Caco-2 (cell line): ENCODE measurements at regions not wholly inside any gene's neighbourhood (a gene's known extent, or its start where the extent isn't known, plus 50 kb on each side); places are given as distances from the start of the nearest gene placed in this dataset.
"Not testable (repeated sequence)": the region's sequence is repeated elsewhere in the genome, so short reads cannot be mapped to it uniquely, and the experiment has no call there.

Experiments used
- BruUV-seq: library from RNA; stranded (reverse); fragments of 400-500 nt; replicated peaks from 2 replicates; lab custom pipeline; 2021; lab: Mats Ljungman, UMichigan
- CTCF ChIA-PET: fragments of 300-600 bp; sonication (Branson Sonifier 250); formaldehyde crosslinking; loops from one replicate; lab custom pipeline; 2022; ENCODE audit warnings: antibody characterized with exemption; lab: Charles Lee
- POLR2A ChIA-PET: fragments of 300-600 bp; sonication (Branson Sonifier 250); formaldehyde crosslinking; loops from one replicate; lab custom pipeline; 2022; ENCODE audit warnings: antibody characterized with exemption; lab: Charles Lee
- DNase-seq, 2 experiments: peaks; one replicate each; pipeline versions ENCODE4 v3.0.0 to v3.0.0-alpha.2; 2020 to 2022
- H3K27me3 ChIP-seq: replicated peaks from 2 replicates; pipeline ENCODE4 v1.6.0; 2011; ENCODE audit warnings: low read length; ENCODE audit not compliant: control insufficient read depth, insufficient read depth
- H3K36me3 ChIP-seq: 2 replicates; pipeline ENCODE4 v1.5.1; 2011; ENCODE audit warnings: low read length; ENCODE audit not compliant: control insufficient read depth, insufficient read depth
- H3K4me1 ChIP-seq: fragments of 250-450 bp; sonication (Bioruptor Pico); 2 replicates; pipeline ENCODE4 v1.5.1; 2020; ENCODE audit warnings: mild to moderate bottlenecking
- H3K4me3 ChIP-seq: 2 replicates; pipeline ENCODE4 v1.5.1; 2011; ENCODE audit warnings: low read depth, mild to moderate bottlenecking, control low read depth, low read length
- H3K9me3 ChIP-seq: fragments of 250-450 bp; sonication (Bioruptor Pico); 2 replicates; pipeline ENCODE4 v1.5.1; 2020; ENCODE audit warnings: mild to moderate bottlenecking, moderate library complexity
- H3K27ac Mint-ChIP-seq: one replicate; pipeline ENCODE4 v1.8.0; 2022; ENCODE audit warnings: mixed read lengths; ENCODE audit not compliant: unreplicated experiment
- H3K27me3 Mint-ChIP-seq: one replicate; pipeline ENCODE4 v1.8.0; 2022; ENCODE audit warnings: mixed read lengths; ENCODE audit not compliant: insufficient read depth, unreplicated experiment
- H3K36me3 Mint-ChIP-seq: one replicate; pipeline ENCODE4 v1.8.0; 2022; ENCODE audit warnings: mild to moderate bottlenecking, mixed read lengths; ENCODE audit not compliant: insufficient read depth, unreplicated experiment
- H3K4me1 Mint-ChIP-seq: one replicate; pipeline ENCODE4 v1.8.0; 2022; ENCODE audit warnings: low read depth, mixed read lengths; ENCODE audit not compliant: unreplicated experiment
- H3K4me3 Mint-ChIP-seq: one replicate; pipeline ENCODE4 v1.8.0; 2022; ENCODE audit warnings: mild to moderate bottlenecking, moderate library complexity, mixed read lengths; ENCODE audit not compliant: unreplicated experiment
- H3K9me3 Mint-ChIP-seq: one replicate; pipeline ENCODE4 v1.8.0; 2022; ENCODE audit warnings: mixed read lengths; ENCODE audit not compliant: unreplicated experiment
- intact Hi-C: fragments of 100-400 bp; cut with micrococcal nuclease; formaldehyde crosslinking; loops from one replicate; pipeline ENCODE4 v1.10.0; 2022; ENCODE audit not compliant: unreplicated experiment
- TF ChIP-seq, protein P1 (sequence below), 2 experiments: fragments of 200-600 bp in 1 of 2; IDR thresholded peaks; 1 replicate in 1 of 2; 2 replicates in 1 of 2; pipeline versions ENCODE4 v1.5.1 to v1.8.0; 2011 to 2022; ENCODE audit warnings: antibody characterized with exemption in 1 of 2, control low read depth in 1 of 2, inconsistent platforms in 1 of 2, low read depth in 1 of 2, low read length in 1 of 2, mild to moderate bottlenecking in 1 of 2, moderate library complexity in 1 of 2; ENCODE audit not compliant: insufficient read depth in 1 of 2, severe bottlenecking in 1 of 2, unreplicated experiment in 1 of 2

DNA sequence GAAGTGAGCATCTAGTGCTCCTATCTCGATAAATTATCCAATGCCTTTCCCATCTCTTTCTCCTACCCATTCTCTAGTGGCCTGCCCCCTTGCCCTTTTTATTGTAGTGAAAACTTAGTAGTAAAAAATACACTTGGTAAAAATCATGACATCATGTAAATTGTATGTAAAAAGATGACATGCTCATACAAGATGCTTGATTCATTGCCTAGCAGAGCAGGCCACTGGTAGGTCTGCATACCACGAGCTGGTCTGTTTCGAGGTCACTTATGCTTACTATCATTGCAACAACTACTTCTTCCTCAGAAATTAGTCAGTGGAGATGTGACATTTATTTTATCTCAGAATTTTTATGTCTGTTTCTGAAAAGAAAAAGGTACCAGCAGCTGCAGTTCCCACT, 177.3 kb downstream of the C9orf152 start:
- no peaks in the 10 kb centered on the region for H3K9me3 Mint-ChIP-seq
- no peaks in the 10 kb centered on the region for H3K36me3 ChIP-seq
- intact Hi-C loops: no loop called here
- no peaks in the 10 kb centered on the region for H3K9me3 ChIP-seq
- no TSS peak for BruUV-seq
- ChIA-PET POLR2A (no interaction called here), CTCF (no interaction called here)
- no peak for DNase-seq
- peak overlapping the region; percentile 62 for H3K27ac Mint-ChIP-seq
- H3K27me3 Mint-ChIP-seq: no peaks in the 10 kb centered on the region
- peaks cover 51% of the 10 kb centered on the region for H3K4me1 ChIP-seq
- H3K4me1 Mint-ChIP-seq: peaks cover 18% of the 10 kb centered on the region
- TF ChIP-seq, protein P1, sequence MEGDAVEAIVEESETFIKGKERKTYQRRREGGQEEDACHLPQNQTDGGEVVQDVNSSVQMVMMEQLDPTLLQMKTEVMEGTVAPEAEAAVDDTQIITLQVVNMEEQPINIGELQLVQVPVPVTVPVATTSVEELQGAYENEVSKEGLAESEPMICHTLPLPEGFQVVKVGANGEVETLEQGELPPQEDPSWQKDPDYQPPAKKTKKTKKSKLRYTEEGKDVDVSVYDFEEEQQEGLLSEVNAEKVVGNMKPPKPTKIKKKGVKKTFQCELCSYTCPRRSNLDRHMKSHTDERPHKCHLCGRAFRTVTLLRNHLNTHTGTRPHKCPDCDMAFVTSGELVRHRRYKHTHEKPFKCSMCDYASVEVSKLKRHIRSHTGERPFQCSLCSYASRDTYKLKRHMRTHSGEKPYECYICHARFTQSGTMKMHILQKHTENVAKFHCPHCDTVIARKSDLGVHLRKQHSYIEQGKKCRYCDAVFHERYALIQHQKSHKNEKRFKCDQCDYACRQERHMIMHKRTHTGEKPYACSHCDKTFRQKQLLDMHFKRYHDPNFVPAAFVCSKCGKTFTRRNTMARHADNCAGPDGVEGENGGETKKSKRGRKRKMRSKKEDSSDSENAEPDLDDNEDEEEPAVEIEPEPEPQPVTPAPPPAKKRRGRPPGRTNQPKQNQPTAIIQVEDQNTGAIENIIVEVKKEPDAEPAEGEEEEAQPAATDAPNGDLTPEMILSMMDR (IDR thresholded peaks at IDR 0.05; ENCODE audit: insufficient read depth in 1 of 2, low read depth in 1 of 2, low read length in 1 of 2, severe bottlenecking in 1 of 2, unreplicated experiment in 1 of 2): no peak
- no peak overlapping the region for H3K4me3 Mint-ChIP-seq
- H3K4me3 ChIP-seq: no peak overlapping the region
- H3K36me3 Mint-ChIP-seq: no peaks in the 10 kb centered on the region
- H3K27me3 ChIP-seq: no peaks in the 10 kb centered on the region

GRCh38 chr9:110031511-110032173, 176.3 kb downstream of the C9orf152 start:
- ChIA-PET CTCF (interaction anchor here (0.6 to 0.7 kb wide), 2 partner anchors 16 to 32 kb away, joined by 3 to 4 read pairs; no protein-coding TSS in a partner anchor), POLR2A (no interaction called here)
- peaks cover 51% of the 10 kb centered on the region for H3K4me1 ChIP-seq
- DNase-seq: no peak
- no peaks in the 10 kb centered on the region for H3K27me3 ChIP-seq
- H3K4me3 Mint-ChIP-seq: no peak overlapping the region
- no peaks in the 10 kb centered on the region for H3K27me3 Mint-ChIP-seq
- peaks cover 18% of the 10 kb centered on the region for H3K4me1 Mint-ChIP-seq
- TF ChIP-seq, protein P1 (IDR thresholded peaks at IDR 0.05; ENCODE audit: insufficient read depth in 1 of 2, low read depth in 1 of 2, low read length in 1 of 2, severe bottlenecking in 1 of 2, unreplicated experiment in 1 of 2): no peak
- no peaks in the 10 kb centered on the region for H3K9me3 Mint-ChIP-seq
- intact Hi-C loops: no loop called here
- no peak overlapping the region for H3K27ac Mint-ChIP-seq
- no peaks in the 10 kb centered on the region for H3K9me3 ChIP-seq
- no peaks in the 10 kb centered on the region for H3K36me3 Mint-ChIP-seq
- BruUV-seq: no TSS peak
- H3K36me3 ChIP-seq: no peaks in the 10 kb centered on the region
- no peak overlapping the region for H3K4me3 ChIP-seq

DNA sequence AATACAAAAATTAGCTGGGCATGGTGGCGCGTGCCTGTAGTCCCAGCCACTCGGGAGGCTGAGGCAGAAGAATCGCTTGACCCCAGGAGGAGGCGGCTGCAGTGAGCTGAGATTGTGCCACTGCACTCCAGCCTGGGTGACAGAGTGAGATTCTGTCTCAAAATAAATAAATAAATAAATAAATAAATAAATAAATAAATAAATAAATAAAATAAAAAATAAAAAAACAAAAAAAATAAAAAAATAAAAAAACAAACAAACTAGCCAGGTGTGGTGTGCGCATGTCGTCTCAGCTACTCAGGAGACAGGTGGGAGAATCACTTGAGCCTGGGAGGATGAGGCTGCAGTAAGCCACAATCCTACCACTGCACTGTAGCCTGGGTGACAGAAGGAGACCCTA, 175.4 kb downstream of the C9orf152 start:
- intact Hi-C loops, H3K4me3 ChIP-seq, H3K36me3 ChIP-seq, H3K9me3 ChIP-seq, H3K36me3 Mint-ChIP-seq, BruUV-seq, H3K27ac Mint-ChIP-seq, DNase-seq, POLR2A ChIA-PET, H3K27me3 ChIP-seq, H3K4me3 Mint-ChIP-seq, H3K27me3 Mint-ChIP-seq, H3K9me3 Mint-ChIP-seq: not testable (repeated sequence)
- H3K4me1 ChIP-seq: peaks cover 48% of the 10 kb centered on the region
- CTCF ChIA-PET: interaction anchor here (0.6 kb wide), 1 partner anchor 15 kb away, joined by 3 read pairs; no protein-coding TSS in a partner anchor
- peaks cover 18% of the 10 kb centered on the region for H3K4me1 Mint-ChIP-seq
